GM21528 (cell line): ENCODE measurements at regions not wholly inside any gene's neighbourhood (a gene's known extent, or its start where the extent isn't known, plus 50 kb on each side); places are given as distances from the start of the nearest gene placed in this dataset.
"Not testable (repeated sequence)": the region's sequence is repeated elsewhere in the genome, so short reads cannot be mapped to it uniquely, and the experiment has no call there.

Source experiments
- ATAC-seq: cut with Tn5 transposase; IDR thresholded peaks from one replicate; pipeline ENCODE4 v1.9.1; 2021; ENCODE audit warnings: mild to moderate bottlenecking, moderate library complexity; ENCODE audit not compliant: unreplicated experiment, low FRiP score

DNA sequence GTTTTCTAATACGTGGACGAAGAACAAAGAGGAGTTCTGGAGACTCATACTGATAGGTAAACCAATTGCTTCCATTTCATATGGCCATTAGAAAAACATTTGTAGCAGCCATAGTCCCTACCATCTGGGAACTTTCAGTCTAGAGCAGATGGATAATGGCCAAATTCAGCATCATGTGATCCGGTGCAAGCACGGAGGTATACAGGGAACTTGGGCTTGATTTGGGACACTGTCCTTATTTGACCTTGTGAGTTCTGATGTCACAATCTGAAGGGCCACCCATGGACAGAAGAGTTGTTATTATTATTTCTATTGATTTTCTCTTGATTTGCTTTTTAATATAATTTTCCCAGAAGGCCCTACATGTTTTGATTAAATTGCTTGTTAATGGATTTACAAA is 154.6 kb upstream of the ZNF267 start:
- no peak for ATAC-seq

DNA sequence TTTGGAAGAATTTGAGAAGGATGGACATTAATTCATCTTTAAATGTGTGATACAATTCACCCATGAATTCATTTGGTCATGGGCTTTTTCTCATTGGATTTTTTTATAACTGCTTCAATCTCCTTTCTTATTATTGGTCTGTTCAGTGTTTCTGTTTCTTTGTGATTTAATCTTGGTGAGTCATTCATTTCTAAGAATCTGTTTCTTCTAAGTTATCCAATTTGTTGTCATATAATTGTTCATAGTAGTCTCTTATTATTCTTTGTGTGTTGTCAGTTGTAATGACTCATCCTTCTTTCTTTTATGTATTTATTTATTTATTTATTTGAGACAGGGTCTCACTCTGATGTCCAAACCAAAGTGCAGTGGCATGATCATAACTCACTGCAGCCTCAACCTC is 146.1 kb upstream of the ZNF267 start:
- no peak for ATAC-seq

DNA sequence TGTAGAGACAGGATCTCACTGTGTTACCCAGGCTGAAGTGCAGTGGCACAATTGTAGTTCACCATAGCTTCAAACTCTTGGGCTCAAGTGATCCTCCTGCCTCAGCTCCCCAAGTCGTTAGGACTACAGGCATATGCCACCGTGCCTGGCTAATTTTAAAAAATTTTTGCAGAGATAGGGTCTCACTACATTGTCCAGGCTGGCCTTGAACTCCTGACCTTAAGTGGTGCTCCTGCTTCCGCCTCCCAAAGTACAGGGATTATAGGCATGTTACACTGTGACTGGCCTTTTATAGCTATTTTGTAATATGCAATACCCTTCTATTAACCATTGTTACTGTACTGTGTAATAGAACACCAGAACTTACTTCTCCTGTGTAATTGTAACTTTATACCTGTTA is 139.3 kb upstream of the ZNF267 start:
- no peak for ATAC-seq

DNA sequence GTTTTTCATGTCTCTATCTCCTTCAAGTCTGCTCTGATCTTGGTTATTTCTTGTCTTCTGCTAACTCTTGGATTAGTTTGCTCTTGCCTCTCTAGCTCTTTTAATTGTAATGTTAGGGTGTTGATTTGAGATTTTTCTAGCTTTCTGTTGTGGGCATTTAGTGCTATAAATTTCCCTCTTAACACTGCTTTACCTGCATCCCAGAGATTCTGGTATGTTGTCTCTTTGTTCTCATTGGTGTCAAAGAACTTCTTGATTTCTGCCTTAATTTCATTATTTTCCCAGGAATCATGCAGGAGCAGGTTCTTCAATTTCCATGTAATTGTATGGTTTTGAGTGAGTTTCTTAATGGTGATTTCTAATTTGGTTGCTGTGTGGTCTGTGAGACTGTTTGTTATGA is 128.5 kb upstream of the ZNF267 start:
- not testable (repeated sequence) for ATAC-seq

DNA sequence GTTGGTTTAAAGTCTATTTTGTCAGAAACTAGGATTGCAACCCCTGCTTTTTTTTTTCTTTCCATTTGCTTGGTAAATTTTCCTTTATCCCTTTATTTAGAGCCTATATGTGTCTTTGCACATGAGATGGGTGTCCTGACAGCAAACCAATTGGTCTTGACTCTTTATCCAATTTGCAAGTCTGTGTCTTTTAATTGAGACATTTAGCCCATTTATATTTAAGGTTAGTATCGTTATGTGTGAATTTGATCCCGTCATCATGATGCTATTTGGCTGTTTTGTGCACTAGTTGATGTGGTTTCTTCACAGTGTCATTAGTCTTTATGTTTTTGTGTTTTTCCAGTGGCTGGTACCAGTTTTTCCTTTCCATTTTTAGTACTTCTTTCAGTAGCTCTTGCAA is 127.7 kb upstream of the ZNF267 start:
- no peak for ATAC-seq

DNA sequence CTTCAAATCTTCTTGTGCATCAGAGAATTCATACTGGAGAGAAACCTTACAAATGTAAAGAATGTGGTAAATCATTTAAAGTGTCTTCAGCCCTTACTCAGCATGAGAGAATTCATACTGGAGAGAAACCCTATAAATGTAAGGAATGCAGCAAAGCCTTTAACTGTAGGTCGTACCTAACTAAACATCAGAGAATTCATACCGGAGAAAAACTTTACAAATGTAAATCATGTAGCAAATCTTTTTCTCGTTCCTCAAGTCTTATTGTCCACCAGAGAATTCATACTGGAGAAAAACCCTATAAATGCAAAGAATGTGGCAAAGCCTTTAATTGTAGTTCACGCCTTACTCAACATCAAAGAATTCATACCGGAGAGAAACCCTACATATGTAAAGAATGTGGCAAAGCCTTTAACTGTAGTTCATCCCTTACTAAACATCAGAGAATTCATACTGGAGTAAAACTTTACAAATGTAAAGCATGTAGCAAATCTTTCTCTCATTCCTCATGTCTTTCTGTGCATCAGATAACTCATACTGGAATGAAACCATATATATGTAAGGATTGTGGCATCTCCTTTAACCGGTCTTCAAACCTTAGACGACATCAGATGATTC is 118.5 kb upstream of the ZNF267 start:
- ATAC-seq: no peak

DNA sequence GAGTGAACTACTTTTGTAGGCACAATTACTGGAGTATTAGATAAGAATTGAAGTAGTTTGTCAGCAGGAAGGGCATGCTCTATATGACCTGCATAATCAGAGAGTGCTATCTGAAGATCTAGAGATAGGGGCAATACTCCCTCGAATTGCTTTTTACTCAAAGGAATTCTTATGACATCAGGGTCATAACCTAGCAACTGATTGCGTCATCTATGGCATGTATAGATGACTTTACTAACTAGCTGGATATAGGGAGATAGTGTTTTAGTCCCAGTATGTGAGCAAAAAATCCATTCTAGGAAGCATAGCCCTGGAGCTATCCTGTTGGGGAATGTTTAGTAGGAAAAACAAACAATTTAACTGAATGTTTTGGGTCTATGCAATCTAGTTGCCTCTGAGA is 109.5 kb upstream of the ZNF267 start:
- no peak for ATAC-seq

DNA sequence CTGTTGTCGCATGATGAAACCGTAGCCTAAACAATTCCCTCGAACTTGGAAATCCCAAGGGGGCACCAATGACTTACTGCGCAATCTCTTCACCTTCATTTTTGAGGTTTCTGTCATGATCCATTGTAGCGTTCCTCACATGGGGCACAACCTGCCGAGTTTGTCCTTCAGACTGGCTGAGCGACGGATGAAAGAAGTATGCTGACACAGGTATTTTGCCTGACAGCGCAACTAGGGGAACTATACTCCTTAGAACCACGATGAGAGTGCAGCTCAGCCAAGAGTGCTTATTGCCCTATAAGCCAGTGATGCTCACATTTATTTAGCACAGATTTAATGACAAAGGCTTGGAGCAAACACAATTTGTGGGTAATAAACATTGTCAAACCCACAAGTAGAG is 106.3 kb upstream of the ZNF267 start:
- no peak for ATAC-seq

DNA sequence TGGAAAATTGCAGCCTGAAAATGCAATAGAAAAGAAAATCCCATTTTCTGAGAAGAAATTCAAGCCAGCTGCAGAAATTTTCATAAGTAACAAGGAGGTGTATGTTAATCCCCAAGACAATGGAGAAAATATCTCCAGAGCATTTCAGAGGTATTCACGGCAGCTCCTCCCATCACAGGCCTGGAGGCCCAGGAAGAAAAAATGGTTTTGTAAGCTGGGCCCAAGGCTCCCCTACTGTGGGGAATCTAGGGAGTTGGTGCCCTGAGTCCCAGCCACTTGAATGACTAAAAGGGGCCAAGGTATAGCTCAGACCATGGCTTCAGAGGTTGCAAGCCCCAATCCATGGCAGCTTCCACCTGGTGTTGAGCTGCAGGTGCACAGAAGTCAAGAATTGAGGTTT is 93.3 kb upstream of the ZNF267 start:
- no peak for ATAC-seq

DNA sequence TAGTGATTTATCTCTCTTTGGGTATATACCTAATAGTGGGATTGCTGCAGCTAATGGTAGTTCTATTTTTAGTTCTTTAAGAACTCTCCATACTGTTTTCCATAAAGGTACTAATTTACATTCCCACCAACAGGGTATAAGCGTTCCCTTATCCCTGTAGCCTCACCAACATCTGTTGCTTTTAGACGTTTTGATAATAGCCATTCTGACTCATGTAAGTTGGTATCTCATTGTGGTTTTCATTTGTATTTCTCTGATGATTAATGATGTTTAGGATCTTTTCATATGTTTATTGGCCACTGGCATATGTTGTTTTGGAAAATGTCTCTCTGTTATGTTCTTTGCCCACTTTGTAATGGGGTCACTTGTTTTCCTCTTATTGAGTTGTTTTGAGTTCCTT is 88.5 kb upstream of the ZNF267 start:
- no peak for ATAC-seq

DNA sequence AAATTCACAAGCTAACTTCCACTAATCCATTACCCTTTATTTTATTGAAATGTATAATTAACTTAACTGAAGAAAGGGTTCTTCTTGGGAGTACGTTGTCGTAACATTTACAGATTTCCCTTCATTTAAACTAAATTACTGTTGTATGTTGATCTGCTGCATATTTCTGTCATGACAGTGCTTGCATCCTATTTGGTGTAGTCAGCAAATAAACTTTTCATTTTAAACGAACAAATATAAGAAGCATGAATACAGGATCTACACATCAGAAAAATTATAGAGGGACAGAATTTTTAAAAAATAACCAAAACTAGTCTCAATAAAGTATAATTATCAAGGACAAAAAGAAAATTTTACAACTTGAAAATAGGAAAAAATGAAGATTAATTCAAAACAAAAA is 66.5 kb upstream of the ZNF267 start:
- ATAC-seq: no peak

DNA sequence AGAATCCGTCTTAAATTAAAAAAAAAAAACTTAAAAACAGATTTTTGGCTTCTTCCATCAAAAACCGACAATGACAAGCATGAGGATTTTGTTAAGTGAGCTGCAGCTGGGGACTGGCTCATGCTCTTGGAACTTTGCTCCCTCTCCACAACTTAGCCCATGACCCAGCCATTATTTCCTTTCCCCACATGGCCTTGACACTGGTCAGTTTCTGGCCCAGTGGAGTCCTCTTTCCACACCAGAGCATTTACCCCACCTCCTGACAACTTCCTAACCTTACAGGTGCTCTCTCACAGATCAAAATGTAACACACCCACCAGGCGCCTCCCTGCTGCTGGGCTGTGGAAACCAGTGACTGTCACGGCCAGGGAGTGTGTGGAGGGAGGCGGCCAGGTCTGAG is 62.7 kb upstream of the ZNF267 start:
- no peak for ATAC-seq

DNA sequence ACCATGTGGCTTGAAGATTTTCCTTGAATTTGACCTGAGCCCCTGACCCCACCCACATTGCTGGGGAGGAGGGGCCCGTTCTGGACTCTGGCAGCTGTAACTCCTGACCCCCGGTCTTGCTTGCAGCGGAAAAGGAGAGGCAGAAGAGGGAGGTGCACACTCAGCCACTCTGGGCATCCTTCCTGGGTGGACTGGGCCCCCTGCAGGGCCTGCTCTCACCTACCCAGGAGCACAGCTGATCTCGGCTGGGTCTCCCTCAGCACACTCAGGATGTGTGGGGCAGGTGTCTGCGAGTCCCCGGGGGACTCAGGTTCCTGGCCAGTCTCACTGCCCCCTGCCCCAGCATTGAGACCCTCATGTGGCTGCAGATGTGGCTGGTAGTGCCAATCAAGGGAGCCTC is 57.5 kb upstream of the ZNF267 start:
- not testable (repeated sequence) for ATAC-seq

DNA sequence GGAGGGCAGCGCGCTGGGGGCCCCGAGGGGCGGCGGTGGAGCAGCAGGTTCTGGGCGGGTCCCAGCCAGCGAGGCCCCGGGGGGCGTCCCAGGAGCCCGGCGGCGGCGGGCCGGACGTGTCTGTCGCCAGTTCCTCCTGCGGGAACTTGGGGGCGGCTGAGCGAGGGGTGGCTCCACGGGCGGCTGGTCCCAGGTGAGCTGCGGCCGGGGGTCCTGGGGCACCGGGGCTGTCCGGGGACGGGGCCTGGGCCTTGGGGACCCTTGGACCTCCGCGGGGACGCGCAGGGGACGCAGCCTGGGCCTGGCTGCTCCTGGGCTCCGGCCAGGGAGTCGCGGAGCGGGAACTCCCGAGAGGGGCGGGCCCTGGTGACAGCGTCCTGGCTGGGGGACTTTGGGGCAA is 54.2 kb upstream of the ZNF267 start:
- ATAC-seq: no peak

DNA sequence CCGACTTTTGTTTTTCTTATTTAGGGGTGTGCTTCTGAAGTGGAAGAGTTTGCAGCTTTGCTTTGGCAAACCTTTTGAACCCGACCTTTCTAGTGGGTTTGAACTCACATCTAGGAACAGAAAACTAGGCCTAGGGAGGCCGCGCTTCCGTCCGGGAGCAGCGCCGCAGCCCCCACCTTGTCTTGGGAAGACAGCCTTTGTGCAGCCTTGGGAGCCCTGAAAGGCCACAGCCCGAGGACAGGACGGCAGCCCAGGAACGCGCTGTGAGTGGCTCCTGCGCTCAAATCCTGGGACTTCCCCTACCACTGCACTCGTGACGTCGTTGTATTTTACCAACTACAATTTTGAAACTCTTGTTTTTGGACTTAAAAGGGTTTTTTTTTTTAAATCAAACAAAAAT is 53.7 kb upstream of the ZNF267 start:
- ATAC-seq: no peak
